ENCODE measurements at regions not wholly inside any gene's neighbourhood (a gene's known extent, or its start where the extent isn't known, plus 50 kb on each side); places are given as distances from the start of the nearest gene placed in this dataset.

GRCh38 chrX:150081076-150081475 lies 142.8 kb upstream of the EOLA2 start:
- Mint-ChIP-seq H3K9me3 (peaks cover 3% of the 10 kb centered on the region), H3K36me3 (ENCODE audit: low read depth) (no peaks in the 10 kb centered on the region), H3K4me1 (no peaks in the 10 kb centered on the region), H3K27ac (ENCODE audit: unreplicated experiment) (no peak overlapping the region), H3K4me3 (no peak overlapping the region), H3K27me3 (ENCODE audit: low read depth) (no peaks in the 10 kb centered on the region)
- DNase-seq (ENCODE audit: low read depth, low spot score), result no peak
- no peak for TF ChIP-seq CTCF (conservative IDR thresholded peaks at IDR 0.05)

- no peaks in the 10 kb centered on the region for H3K36me3 Mint-ChIP-seq (ENCODE audit: low read depth)
- H3K9me3 Mint-ChIP-seq, result no peaks in the 10 kb centered on the region
- no peak overlapping the region for H3K4me3 Mint-ChIP-seq
- TF ChIP-seq CTCF (conservative IDR thresholded peaks at IDR 0.05), result no peak
- no peaks in the 10 kb centered on the region for H3K4me1 Mint-ChIP-seq
- DNase-seq (ENCODE audit: low read depth, low spot score), result no peak
- no peaks in the 10 kb centered on the region for H3K27me3 Mint-ChIP-seq (ENCODE audit: low read depth)
- no peak overlapping the region for H3K27ac Mint-ChIP-seq (ENCODE audit: unreplicated experiment)
Measured at GRCh38 chrX:150084496-150085229, 146.4 kb upstream of the EOLA2 start.

GRCh38 chrX:150085881-150086280 lies 147.6 kb upstream of the EOLA2 start:
- no peak for TF ChIP-seq CTCF (conservative IDR thresholded peaks at IDR 0.05)
- no peaks in the 10 kb centered on the region for H3K4me1 Mint-ChIP-seq
- DNase-seq (ENCODE audit: low read depth, low spot score), result no peak
- H3K27ac Mint-ChIP-seq (ENCODE audit: unreplicated experiment), result no peak overlapping the region
- no peaks in the 10 kb centered on the region for H3K36me3 Mint-ChIP-seq (ENCODE audit: low read depth)
- H3K4me3 Mint-ChIP-seq, result no peak overlapping the region
- H3K27me3 Mint-ChIP-seq (ENCODE audit: low read depth), result no peaks in the 10 kb centered on the region
- peaks cover 3% of the 10 kb centered on the region for H3K9me3 Mint-ChIP-seq

- no peak overlapping the region for H3K4me3 Mint-ChIP-seq
- H3K36me3 Mint-ChIP-seq (ENCODE audit: low read depth), result no peaks in the 10 kb centered on the region
- no peak overlapping the region for H3K27ac Mint-ChIP-seq (ENCODE audit: unreplicated experiment)
- DNase-seq (ENCODE audit: low read depth, low spot score), result no peak
- TF ChIP-seq CTCF (conservative IDR thresholded peaks at IDR 0.05), result no peak
- H3K9me3 Mint-ChIP-seq, result peaks cover 3% of the 10 kb centered on the region
- no peaks in the 10 kb centered on the region for H3K4me1 Mint-ChIP-seq
- H3K27me3 Mint-ChIP-seq (ENCODE audit: low read depth), result no peaks in the 10 kb centered on the region
Measured at GRCh38 chrX:150086371-150086770, 148.1 kb upstream of the EOLA2 start.

- H3K4me1 Mint-ChIP-seq, result no peaks in the 10 kb centered on the region
- H3K27ac Mint-ChIP-seq (ENCODE audit: unreplicated experiment), result no peak overlapping the region
- H3K36me3 Mint-ChIP-seq (ENCODE audit: low read depth), result no peaks in the 10 kb centered on the region
- DNase-seq (ENCODE audit: low read depth, low spot score), result no peak
- H3K4me3 Mint-ChIP-seq, result no peak overlapping the region
- no peak for TF ChIP-seq CTCF (conservative IDR thresholded peaks at IDR 0.05)
- H3K9me3 Mint-ChIP-seq, result peaks cover 3% of the 10 kb centered on the region
- no peaks in the 10 kb centered on the region for H3K27me3 Mint-ChIP-seq (ENCODE audit: low read depth)
Measured at GRCh38 chrX:150087612-150088011, 149.3 kb upstream of the EOLA2 start.
